Aorta (tissue), 5 donors: ENCODE measurements at regions not wholly inside any gene's neighbourhood (a gene's known extent, or its start where the extent isn't known, plus 50 kb on each side); places are given as distances from the start of the nearest gene placed in this dataset.

Experiments
- ATAC-seq: fragments of 200-7000 bp; cut with Tn5 transposase; one replicate; pipeline ENCODE4 v1.9.1; 2022; ENCODE audit warnings: moderate library complexity; ENCODE audit not compliant: low FRiP score
- DNase-seq, 2 donors: peaks; one replicate each; pipeline ENCODE4 v3.0.0-alpha.2; 2020
- H3K27ac ChIP-seq, 2 donors: one replicate each; pipeline ENCODE4 v1.5.1; 2013; ENCODE audit warnings: low read length in 2 of 2, mild to moderate bottlenecking in 2 of 2, moderate library complexity in 2 of 2, control low read depth in 1 of 2, inconsistent platforms in 1 of 2, low read depth in 1 of 2
- H3K27me3 ChIP-seq, 2 donors: one replicate each; pipeline ENCODE4 v1.6.1; 2013; ENCODE audit warnings: control low read depth in 1 of 2, low read length in 1 of 2, mild to moderate bottlenecking in 1 of 2, moderate library complexity in 1 of 2; ENCODE audit not compliant: insufficient read depth in 2 of 2, control insufficient read depth in 1 of 2
- H3K36me3 ChIP-seq, 2 donors: one replicate each; pipeline ENCODE4 v1.6.1; 2013; ENCODE audit warnings: control low read depth in 1 of 2, low read length in 1 of 2, mild to moderate bottlenecking in 1 of 2; ENCODE audit not compliant: insufficient read depth in 2 of 2, control insufficient read depth in 1 of 2
- H3K4me1 ChIP-seq, 2 donors: one replicate each; pipeline ENCODE4 v1.6.1; 2013; ENCODE audit warnings: low read length in 2 of 2, control low read depth in 1 of 2, mild to moderate bottlenecking in 1 of 2, moderate library complexity in 1 of 2; ENCODE audit not compliant: insufficient read depth in 2 of 2, control insufficient read depth in 1 of 2
- H3K4me3 ChIP-seq, 2 donors: one replicate each; pipeline ENCODE4 v1.5.1; 2013; ENCODE audit warnings: low read length in 2 of 2, control low read depth in 1 of 2, mild to moderate bottlenecking in 1 of 2
- H3K9me3 ChIP-seq: one replicate; pipeline ENCODE4 v1.6.1; 2013; ENCODE audit warnings: mild to moderate bottlenecking, low read length; ENCODE audit not compliant: control insufficient read depth
- WGBS, 2 donors: extraction: QIAGEN DNeasy Blood & Tissue Kit; methylation state at CpG; one replicate each; pipeline ENCODE4 v1.1.7; 2013; 5-methylcytosine and 5-hydroxymethylcytosine counted together
- intact Hi-C, 2 donors: fragments of 100-400 bp; cut with DNase I; formaldehyde crosslinking; loops; one replicate each; pipeline versions ENCODE4 v1.14.2 to v1.15.0; 2022
- microRNA-seq, 2 donors: library from miRNA; unstranded; fragments of <30 nt; microRNA quantifications; one replicate each; pipeline ENCODE4 v1.2.0, GENCODE V29; 2020
- donor health status: healthy with polysubstance abuse.
- donor health status: Bipolar disorder and iron deficiency.
- donor health status: DM: no; HTN: no; CAD: no.
- donor health status: DM: no; HTN: no; CAD: no.
- donor health status: DM: yes; HTN: yes; CAD: no.

DNA sequence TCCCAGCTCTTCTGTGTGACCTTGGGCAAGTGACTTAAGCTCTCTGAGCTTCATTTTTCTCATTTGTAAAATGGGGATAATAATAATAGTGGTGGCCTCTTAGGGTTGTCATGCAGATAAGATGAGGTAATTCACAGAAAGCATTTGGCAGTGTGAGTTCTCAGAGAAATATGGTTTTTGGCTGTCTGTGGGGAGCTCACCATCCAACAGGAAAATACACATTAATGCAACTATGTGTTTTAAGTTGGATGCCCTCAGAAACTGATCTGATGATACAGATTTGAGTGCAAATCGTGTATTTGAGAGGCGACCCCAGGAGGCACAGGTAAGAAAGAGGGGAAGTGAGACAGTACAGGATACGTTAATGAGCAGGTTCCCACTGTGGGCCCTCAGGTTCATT, 56.1 kb upstream of the SPRED2 start:
- intact Hi-C loops, result no loop called here
- no peak overlapping the region for H3K4me3 ChIP-seq
- no peak overlapping the region for H3K27ac ChIP-seq
- ATAC-seq (no peak), DNase-seq (no peak)
- WGBS, 2 donors, result 78 to 94% methylated on average over 3 of the region's 3 CpGs
- no peaks in the 10 kb centered on the region for H3K27me3 ChIP-seq
- H3K9me3 ChIP-seq, result no peaks in the 10 kb centered on the region
- no peaks in the 10 kb centered on the region for H3K4me1 ChIP-seq
- H3K36me3 ChIP-seq, result no peaks in the 10 kb centered on the region

DNA sequence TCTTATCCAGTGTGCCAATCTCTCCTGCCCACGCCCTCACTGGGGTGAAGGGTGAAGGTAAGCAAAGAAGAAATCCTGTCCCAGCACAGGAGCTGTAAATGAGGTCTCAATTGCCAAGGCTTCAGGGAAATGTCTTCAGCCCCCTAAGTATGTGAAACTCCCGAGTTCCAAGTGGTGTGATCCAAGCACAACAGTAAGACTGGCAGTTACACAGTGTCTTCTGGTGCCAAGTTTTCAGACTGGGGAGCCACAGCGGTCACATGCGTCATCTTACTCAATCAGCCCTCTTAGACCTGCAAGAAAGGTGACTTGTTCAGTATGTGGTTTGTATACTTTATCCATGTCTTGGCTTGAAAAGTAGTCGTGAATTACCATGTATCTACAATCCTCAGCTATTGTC, 55.0 kb upstream of the SPRED2 start:
- no peak for DNase-seq
- Histone ChIP-seq H3K27me3 (no peaks in the 10 kb centered on the region), H3K4me1 (no peaks in the 10 kb centered on the region), H3K4me3 (no peak overlapping the region), H3K36me3 (no peaks in the 10 kb centered on the region), H3K9me3 (no peaks in the 10 kb centered on the region), H3K27ac (no peak overlapping the region)
- WGBS, 2 donors, result 16 to 20% methylated on average over 5 of the region's 5 CpGs
- ATAC-seq, result peak; percentile 15
- intact Hi-C loops, result no loop called here

DNA sequence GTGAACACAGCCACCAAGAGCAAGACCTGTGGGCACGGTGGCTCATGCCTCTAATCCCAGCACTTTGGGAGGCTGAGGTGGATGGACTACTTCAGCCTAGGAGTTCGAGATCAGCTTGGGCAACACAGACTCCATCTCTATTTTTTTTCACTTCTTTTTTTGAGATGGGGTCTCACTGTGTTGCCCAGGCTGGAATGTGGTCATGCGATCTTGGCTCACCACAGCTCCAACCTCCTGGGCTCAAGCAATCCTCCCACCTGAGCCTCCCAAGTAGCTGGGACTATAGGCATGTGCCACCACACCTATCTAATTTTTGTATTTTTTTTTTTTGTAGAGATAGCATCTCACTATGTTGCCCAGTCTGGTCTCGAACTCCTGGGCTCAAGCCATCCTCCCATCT, 54.4 kb upstream of the SPRED2 start:
- Histone ChIP-seq H3K4me1 (no peaks in the 10 kb centered on the region), H3K36me3 (no peaks in the 10 kb centered on the region), H3K27ac (no peak overlapping the region), H3K4me3 (no peak overlapping the region), H3K27me3 (no peaks in the 10 kb centered on the region), H3K9me3 (no peaks in the 10 kb centered on the region)
- DNase-seq, result no peak
- WGBS, 2 donors, result 85 to 90% methylated on average over 4 of the region's 4 CpGs
- intact Hi-C loops, result no loop called here
- no peak for ATAC-seq

DNA sequence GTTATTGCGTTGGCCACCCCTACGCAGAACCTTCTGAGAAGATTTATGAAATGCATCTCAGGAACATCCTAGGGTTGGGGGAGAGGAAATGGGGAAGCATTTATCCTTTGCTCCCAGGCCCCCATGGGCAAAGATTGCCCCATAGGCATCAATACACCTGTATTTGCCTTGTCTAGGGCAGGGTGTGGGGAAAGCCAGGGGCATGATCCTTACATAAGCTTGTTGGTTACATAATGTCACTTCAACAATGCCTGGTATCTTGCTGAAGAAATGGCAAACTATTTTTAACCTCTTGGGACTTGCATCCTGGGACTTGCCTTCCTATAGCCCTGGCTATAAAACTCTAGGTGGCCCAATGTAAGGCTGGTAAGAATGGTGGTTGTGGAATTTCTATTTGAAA, 53.9 kb upstream of the SPRED2 start:
- ATAC-seq (no peak), DNase-seq (no peak)
- no peaks in the 10 kb centered on the region for H3K27me3 ChIP-seq
- no peaks in the 10 kb centered on the region for H3K36me3 ChIP-seq
- intact Hi-C loops, result no loop called here
- H3K27ac ChIP-seq, result no peak overlapping the region
- H3K9me3 ChIP-seq, result no peaks in the 10 kb centered on the region
- H3K4me1 ChIP-seq, result no peaks in the 10 kb centered on the region
- no peak overlapping the region for H3K4me3 ChIP-seq
- 97 to 100% methylated on average over 2 of the region's 2 CpGs for WGBS, 2 donors

DNA sequence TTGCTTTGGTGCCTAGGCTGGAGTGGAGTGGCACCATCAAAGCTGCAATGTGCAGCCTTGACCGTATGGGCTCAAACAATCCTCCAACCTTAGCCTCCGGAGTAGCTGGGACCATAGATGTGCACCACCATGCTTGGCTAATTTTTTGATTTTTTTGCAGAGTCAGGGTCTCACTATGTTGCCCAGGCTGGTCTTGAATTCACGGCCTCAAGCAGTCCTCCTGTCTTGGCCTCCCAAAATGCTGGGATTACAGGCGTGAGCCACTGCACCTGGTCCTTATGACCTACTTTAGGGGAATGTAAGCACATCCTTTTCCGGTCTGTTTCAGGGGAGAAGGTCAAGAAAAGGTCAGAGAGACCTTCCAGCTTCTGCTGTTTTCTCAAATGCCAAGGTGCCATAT, 53.4 kb upstream of the SPRED2 start:
- intact Hi-C loops, result no loop called here
- 97 to 98% methylated on average over 5 of the region's 5 CpGs for WGBS, 2 donors
- no peaks in the 10 kb centered on the region for H3K4me1 ChIP-seq
- no peaks in the 10 kb centered on the region for H3K36me3 ChIP-seq
- no peak overlapping the region for H3K27ac ChIP-seq
- H3K9me3 ChIP-seq, result no peaks in the 10 kb centered on the region
- no peaks in the 10 kb centered on the region for H3K27me3 ChIP-seq
- ATAC-seq (no peak), DNase-seq (no peak)
- no peak overlapping the region for H3K4me3 ChIP-seq

DNA sequence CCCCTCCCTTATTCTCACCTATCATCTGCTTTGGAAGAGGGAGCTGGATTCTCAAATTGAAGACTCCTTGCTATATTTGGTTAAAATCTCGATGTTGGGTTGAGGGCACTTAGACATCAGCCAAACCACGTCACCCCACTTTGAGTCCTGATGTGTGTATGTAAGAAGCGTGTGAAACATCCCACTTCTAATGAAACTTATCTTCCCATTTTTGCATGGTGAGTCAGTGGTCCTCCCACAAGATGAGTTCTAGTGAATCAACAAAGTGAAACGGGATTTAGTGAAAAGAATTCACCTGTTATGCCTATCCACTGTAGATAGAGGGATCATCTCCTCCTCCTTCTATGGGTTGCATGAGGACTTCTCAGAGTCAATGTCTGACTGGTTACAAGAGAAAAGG, 51.4 kb upstream of the SPRED2 start:
- Histone ChIP-seq H3K27ac (no peak overlapping the region), H3K36me3 (no peaks in the 10 kb centered on the region), H3K9me3 (no peaks in the 10 kb centered on the region), H3K4me3 (no peak overlapping the region), H3K4me1 (no peaks in the 10 kb centered on the region), H3K27me3 (no peaks in the 10 kb centered on the region)
- ATAC-seq (no peak), DNase-seq (no peak)
- intact Hi-C loops, result no loop called here
- WGBS, 2 donors, result 83 to 85% methylated on average over 4 of the region's 4 CpGs

DNA sequence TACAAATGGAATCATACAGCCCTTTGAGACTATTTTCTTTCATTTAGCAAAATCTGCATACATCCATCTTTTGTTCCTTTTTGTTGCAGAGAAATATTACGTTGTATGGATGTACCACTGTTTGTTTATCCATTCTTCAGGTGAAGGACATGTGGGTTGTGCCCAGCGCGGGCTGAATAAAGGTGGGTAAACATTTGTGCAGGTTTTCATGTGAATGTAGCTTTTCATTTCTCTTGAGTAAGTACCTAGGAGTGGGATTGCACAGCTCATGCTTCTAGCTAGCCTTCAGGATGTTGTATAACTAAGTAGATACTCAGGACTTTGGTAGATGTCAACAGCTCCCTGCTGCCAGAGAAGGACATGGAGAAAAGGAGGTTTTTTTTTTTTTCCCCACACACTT, 50.6 kb upstream of the SPRED2 start:
- no peak overlapping the region for H3K27ac ChIP-seq
- no peak for ATAC-seq
- no peaks in the 10 kb centered on the region for H3K36me3 ChIP-seq
- intact Hi-C loops, result no loop called here
- H3K4me3 ChIP-seq, result no peak overlapping the region
- WGBS, 2 donors, result 89 to 90% methylated on average over 3 of the region's 3 CpGs
- H3K27me3 ChIP-seq, result no peaks in the 10 kb centered on the region
- H3K9me3 ChIP-seq, result no peaks in the 10 kb centered on the region
- H3K4me1 ChIP-seq, result no peaks in the 10 kb centered on the region
- DNase-seq, result no peak

Small RNA genes lying in the stretch of these regions (microRNA-seq; reads per million reads assigned to microRNA genes)
- 0 reads per million in 2 donors for gene MIR4778
